ENCODE measurements at regions not wholly inside any gene's neighbourhood (a gene's known extent, or its start where the extent isn't known, plus 50 kb on each side); places are given as distances from the start of the nearest gene placed in this dataset.

GRCh38 chr15:94042180-94042928 is 189.0 kb upstream of the MCTP2 start:
- TF ChIP-seq, protein P1, sequence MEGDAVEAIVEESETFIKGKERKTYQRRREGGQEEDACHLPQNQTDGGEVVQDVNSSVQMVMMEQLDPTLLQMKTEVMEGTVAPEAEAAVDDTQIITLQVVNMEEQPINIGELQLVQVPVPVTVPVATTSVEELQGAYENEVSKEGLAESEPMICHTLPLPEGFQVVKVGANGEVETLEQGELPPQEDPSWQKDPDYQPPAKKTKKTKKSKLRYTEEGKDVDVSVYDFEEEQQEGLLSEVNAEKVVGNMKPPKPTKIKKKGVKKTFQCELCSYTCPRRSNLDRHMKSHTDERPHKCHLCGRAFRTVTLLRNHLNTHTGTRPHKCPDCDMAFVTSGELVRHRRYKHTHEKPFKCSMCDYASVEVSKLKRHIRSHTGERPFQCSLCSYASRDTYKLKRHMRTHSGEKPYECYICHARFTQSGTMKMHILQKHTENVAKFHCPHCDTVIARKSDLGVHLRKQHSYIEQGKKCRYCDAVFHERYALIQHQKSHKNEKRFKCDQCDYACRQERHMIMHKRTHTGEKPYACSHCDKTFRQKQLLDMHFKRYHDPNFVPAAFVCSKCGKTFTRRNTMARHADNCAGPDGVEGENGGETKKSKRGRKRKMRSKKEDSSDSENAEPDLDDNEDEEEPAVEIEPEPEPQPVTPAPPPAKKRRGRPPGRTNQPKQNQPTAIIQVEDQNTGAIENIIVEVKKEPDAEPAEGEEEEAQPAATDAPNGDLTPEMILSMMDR (IDR thresholded peaks at IDR 0.05): no peak
- TF ChIP-seq MAX (IDR thresholded peaks at IDR 0.05; ENCODE audit: low read depth) (0 out of 2 replicates have a peak, but pooled peaks have one; percentile 17), TAF1 (IDR thresholded peaks at IDR 0.05; ENCODE audit: borderline replicate concordance, low read depth, low read length) (no peak), NFIC (IDR thresholded peaks at IDR 0.05; ENCODE audit: borderline replicate concordance) (peak; percentile 17; the same call in 1 of the 2 replicates), USF2 (IDR thresholded peaks at IDR 0.05; ENCODE audit: borderline replicate concordance, low read depth, low read length) (no peak), POLR2AphosphoS5 (IDR thresholded peaks at IDR 0.05; ENCODE audit: low read depth, low read length) (no peak), EP300 (IDR thresholded peaks at IDR 0.05; ENCODE audit: borderline replicate concordance in 1 of 2, low read depth in 1 of 2, low read length in 1 of 2) (no peak), MXI1 (IDR thresholded peaks at IDR 0.05; ENCODE audit: low read depth, low read length) (no peak), ELF1 (IDR thresholded peaks at IDR 0.05) (no peak), EZH2phosphoT487 (IDR thresholded peaks at IDR 0.05; ENCODE audit: borderline replicate concordance, low read depth) (no peak), TCF12 (IDR thresholded peaks at IDR 0.05) (peak; percentile 47)
- TF ChIP-seq, protein P2, sequence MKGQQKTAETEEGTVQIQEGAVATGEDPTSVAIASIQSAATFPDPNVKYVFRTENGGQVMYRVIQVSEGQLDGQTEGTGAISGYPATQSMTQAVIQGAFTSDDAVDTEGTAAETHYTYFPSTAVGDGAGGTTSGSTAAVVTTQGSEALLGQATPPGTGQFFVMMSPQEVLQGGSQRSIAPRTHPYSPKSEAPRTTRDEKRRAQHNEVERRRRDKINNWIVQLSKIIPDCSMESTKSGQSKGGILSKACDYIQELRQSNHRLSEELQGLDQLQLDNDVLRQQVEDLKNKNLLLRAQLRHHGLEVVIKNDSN (IDR thresholded peaks at IDR 0.05; ENCODE audit: borderline replicate concordance, low read depth): no peak

All from SK-N-SH (cell line).